Right renal cortex interstitium (tissue), 3 donors: ENCODE measurements at regions not wholly inside any gene's neighbourhood (a gene's known extent, or its start where the extent isn't known, plus 50 kb on each side); places are given as distances from the start of the nearest gene placed in this dataset.
"Not testable (repeated sequence)": the region's sequence is repeated elsewhere in the genome, so short reads cannot be mapped to it uniquely, and the experiment has no call there.

Experiments
- DNase-seq, 3 donors: peaks; one replicate each; pipeline ENCODE4 v3.0.0-alpha.2; 2013; ENCODE audit warnings: low read depth in 3 of 3, low spot score in 2 of 3

- DNase-seq, result no peak
Observed at GRCh38 chr9:134526584-134527477, 114.8 kb upstream of the COL5A1 start.

DNA sequence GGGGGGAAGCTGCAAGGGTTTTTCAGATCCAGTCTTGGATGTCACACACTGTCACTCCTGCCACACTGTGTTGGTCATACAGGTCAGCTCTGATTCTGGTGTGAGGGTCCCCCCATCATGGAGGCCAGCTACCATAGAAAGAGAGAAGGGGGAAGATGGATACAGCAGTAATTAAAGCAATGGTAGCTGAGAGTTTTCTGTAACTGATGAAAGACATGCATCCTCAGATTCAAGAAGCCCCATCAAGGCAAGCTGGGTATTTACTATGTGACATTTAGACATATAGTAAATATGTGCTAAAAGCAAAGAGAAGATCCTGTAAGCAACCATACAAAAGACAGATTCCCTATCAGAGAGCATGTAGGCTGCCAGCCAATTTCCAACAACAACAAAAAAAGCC lies 110.9 kb upstream of the COL5A1 start:
- no peak for DNase-seq

DNA sequence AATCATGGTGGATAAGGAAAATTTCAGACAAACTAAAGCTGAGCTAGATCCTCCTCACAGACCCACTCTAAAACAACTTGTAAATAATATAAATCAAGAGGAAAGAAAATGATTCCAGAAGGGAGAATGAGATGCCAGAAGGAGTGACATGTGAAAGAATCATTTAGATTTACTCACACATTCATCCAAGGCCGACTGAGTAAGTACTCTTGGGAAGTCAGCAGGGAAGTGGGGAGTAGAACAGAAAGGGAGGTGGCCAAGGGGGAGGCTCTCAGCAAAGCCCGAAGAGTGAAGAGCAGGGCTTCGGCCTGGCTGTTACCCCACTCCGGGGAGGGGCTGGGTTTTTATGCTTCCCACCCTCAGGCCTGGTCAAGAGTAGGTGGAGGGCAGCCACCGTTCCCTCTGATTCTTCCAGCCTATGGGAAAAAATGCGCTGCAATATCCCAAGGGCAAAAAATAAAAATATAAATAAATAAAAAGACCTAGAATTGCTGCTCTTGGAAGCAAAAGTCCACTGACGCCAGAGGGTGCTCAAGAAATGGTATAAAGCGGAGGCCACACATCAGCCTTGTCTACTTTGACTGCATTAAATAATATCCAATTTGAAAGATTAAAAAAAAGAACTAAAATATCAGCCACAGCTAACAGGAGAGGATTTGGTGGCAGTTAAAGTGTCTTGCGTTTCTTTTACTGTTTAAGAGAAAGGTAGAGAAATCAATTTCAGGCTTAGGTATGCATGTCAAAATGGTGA lies 110.2 kb upstream of the COL5A1 start:
- no peak for DNase-seq

- no peak for DNase-seq
Observed at GRCh38 chr9:134532084-134532483, 109.5 kb upstream of the COL5A1 start.

DNA sequence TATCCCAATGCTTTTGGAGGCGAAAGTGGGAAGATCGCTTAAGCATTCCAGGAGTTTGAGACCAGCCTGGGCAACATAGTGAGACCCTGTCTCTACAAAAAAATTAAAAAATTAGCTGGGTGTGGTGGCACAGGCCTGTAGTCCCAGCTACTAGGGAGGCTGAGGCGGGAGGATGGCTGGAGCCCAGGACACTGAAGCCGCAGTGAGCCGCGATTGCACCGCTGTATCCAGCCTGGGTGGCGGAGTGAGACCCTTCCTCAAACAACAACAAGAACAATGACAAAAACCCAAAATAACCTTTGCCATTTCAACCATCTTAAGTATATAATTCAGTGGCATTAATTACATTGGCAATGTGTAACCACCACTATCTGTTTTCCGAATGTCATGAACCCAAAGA lies 108.9 kb upstream of the COL5A1 start:
- not testable (repeated sequence) for DNase-seq

GRCh38 chr9:134533850-134534588 lies 107.6 kb upstream of the COL5A1 start:
- no peak for DNase-seq

- no peak for DNase-seq
Observed at GRCh38 chr9:134534661-134535080, 106.9 kb upstream of the COL5A1 start.

- no peak for DNase-seq
Observed at GRCh38 chr9:134535171-134535570, 106.4 kb upstream of the COL5A1 start.

DNA sequence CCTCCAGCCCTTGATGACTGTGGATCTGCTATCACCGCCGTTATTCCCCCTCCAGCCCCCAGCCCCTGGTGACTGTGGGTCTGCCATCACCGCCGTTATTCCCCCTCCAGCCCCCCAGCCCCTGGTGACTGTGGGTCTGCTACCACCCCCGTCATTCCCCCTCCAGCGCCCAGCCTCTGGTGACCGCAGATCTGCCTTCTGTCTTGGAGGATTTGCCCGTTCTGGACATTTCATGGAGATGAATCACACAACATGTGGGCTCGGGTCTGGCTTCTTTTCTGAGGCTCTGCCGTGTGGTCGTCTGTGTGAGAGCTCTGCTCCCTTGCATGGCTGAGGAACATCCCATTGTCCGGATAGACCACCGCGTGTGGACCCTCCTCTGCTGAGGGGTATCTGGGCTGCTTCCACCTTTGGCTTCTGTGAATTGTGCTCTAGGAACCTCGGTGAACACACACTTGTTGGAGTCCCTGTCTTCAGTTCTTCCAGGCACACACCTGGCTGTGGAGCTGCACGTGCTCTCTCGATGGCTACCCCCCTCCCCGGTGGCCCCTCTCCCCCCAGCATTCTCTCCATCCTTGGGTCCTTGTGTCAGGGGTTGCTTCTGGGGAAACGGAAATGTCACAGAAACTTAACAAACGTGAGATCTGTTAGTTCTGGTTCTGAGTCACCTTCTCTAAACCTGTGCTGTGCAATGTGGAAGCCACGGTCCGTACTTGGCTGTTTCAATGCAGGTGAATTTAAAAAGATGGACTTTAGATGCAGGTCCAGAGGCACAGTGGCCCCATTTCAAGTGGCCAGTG lies 105.3 kb upstream of the COL5A1 start:
- DNase-seq, result no peak

DNA sequence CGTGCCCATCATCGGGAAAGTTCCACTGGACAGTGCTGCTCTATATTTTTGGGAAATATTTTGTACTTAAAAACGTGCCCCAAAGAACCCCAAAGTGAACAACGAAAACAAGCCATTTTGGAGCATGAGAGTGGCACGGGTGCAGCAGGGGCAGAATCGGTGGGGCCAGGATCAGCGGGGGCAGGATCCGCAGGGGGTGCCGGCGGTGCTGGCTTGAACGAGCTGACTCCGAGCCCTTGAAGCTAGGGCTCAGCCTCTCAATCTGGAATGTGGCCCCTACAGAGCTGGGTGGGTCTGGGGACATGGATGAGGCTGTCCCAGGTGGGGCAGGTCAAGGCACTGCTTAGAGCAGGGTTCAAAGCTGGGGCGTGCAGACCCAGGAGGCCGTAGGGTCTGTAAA lies 104.7 kb upstream of the COL5A1 start:
- DNase-seq, result no peak

DNA sequence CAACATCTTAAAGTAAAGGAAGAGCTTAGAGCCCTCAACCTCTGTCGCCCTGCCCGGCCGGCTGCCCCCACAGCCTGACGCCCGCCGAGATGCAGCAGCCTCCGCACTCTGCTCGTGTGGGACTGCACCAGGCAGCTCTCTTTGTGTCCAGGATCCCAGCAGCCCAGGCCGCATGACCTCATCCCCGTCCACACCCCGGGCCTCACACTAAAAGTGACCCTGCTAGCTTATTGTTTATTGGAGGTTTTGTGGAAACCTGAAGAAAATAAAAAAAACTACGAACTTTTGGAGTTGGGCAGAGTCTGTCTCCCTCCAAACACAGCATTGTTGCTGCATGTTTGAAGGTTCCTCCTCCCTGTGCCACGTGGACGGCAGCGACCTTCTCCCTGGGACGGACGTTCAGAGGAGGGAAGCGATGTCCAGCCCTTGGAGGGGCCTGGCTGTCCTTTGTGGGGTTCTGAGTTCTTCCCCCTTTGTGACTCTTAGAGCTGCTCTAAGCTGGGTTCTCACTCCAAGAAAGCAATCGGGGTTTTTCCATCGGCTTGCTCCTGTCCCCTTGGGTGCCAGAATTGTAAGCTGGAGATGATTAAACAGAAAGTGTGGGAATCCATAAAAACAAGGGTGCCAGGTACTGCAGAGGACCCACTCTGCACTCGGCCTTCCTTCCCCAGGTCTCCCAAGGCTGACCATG lies 103.5 kb upstream of the COL5A1 start:
- DNase-seq, result no peak

DNA sequence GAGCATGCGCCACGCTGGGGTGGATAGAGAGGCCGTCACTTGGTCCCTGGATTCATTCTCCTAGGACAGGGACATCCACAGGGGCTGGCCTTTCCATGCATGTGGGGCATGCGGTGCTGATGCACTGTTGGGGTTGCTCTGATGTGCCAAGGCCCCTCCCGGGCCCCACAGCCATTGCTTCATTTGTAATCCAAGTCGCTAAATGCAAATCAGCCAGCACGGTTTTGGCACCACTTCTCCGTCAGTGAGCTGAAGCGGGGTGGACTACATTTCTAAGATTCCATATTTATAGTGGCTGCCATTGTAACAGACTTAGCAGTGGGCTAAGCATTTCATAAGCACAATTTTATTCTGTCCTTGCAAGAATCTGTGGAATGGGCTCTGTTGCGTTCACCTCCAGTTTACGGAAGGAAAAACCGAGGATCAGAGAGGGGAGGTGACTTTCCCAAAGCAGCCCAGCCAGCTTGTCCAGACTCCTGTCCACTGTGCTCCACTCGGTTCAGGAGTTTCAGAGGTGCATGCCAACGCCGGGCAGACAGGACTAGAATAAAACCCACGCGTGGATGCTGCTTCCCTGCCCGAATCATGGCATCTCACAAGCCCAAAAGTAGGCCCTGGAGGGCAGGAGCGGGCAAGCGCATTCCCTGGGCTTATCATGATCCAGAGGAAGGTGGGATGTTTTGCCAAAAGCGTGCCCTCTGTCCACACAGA lies 102.6 kb upstream of the COL5A1 start:
- DNase-seq, result no peak

DNA sequence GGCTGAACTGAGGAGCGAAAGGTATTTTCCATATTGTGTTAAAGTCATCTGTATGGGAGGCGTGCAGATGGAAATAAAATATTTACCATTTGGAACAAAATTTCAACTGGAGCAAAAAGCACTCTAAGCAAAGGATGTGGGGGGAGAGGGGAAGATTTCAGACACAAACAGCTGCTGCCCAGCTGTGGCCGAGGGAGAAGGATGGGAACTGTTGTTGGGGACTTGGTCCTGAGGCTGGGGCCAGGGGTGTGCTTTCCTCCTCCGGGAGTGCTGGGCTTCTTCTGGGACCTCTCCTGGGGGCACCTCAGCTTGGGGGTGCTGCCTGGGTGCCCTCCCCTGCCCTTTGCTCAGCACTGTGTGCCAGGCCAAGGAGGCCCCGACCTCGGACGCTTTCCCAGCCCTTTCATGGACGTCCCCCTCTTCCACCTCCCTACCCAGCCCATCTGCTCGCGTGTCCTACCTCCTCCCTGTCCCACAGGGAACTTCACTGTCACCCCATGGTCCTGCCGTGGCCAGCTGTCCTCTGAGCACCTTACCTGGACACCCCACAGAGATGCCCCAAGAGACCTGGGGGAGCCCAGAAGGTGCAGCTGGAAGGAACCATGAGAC lies 101.9 kb upstream of the COL5A1 start:
- DNase-seq, result no peak

GRCh38 chr9:134540276-134541096 lies 101.1 kb upstream of the COL5A1 start:
- DNase-seq, result no peak

DNA sequence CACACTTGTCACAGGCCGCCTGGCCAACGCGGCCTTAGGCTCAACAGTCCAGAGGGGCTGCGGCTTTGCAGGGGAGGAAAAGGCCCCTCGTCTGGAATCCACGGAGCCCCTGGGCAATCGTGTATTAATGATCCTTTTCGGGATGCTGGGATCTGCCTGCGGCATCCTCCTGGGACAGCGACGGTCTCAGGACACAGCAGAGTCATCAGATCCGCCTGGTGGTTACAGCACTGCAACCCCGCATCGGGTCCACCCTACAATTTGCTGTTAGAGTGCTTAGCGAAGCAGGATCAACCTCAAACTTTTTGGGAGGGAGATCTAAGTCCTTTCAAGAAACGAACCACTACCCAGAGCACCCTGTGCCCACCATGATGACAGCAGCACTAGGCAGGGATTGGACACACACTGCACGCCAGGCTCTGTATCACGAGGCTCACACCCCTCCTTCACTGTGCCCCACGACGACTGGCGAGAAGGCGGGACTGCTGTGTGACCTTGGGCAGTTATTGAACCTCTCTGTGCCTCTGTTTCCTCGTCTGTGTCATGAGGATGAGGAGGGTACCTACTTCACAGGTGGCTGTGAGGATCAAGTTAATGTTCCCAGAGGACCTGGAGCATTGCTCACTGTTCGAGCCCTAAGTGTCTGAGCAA lies 100.4 kb upstream of the COL5A1 start:
- no peak for DNase-seq

DNA sequence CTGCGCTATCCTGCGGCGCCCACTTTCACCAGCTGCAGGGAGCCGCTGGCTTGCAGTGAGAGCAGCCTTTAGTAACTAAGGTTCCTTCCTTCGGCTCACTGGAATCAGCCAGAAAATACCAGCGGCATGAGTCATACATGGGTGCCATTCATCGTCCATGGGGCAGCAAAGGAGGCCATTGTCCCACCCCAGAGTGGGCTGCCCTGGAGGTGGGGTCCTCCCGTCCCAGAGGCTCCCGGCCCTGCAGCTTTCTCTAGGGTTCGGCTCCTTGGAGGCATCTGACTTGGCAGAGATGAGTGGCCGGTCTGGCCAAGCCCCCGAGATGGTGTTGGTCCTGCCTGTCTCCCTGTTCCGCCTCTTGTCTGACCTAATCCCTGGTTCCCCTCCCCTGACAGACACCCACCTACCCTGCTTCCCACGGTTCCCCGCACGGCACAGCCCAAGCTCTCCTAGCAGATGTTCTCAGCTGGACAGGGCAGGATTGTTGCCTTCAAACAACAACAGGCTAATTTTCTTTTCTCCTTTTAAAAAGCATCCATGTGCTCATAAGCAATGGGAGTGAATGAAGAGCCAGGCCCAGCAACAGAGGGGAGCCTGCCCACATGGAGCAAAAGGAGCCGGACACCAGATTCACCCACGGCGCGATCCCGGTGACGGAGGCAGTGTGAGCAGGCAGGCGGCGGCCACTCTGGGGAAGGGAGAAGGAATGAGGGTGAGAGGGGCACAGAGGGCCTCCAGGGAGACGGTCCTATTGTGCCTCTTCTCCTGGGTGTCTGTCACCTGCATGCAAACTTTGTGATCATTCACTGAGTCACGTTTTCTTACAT lies 97.0 kb upstream of the COL5A1 start:
- no peak for DNase-seq

DNA sequence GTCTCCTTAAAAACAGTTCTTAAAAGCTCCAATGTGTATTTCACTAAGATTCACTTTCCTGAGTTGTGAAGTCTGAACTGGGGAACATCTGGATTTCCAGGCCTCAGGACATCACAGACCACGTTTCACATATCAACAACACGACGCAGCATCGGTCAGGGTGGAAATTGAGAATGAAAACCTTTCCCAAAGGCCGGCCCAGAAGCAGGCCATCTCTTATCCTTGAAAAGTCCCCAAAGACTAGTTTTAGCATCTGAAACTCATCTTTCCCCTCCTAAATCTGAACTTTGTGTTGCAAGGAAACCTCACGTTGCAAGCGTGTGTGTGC lies 96.4 kb upstream of the COL5A1 start:
- DNase-seq, result no peak
